HG03135 (cell line): ENCODE measurements at regions not wholly inside any gene's neighbourhood (a gene's known extent, or its start where the extent isn't known, plus 50 kb on each side); places are given as distances from the start of the nearest gene placed in this dataset.

Experiments
- ATAC-seq: cut with Tn5 transposase; IDR thresholded peaks from one replicate; pipeline ENCODE4 v1.9.1; 2021; ENCODE audit warnings: mild to moderate bottlenecking, moderate library complexity; ENCODE audit not compliant: unreplicated experiment

- no peak for ATAC-seq
Observed at GRCh38 chr18:34583895-34584294, 126.2 kb upstream of the DTNA start.

- no peak for ATAC-seq
Observed at GRCh38 chr18:34590503-34590902, 119.6 kb upstream of the DTNA start.

DNA sequence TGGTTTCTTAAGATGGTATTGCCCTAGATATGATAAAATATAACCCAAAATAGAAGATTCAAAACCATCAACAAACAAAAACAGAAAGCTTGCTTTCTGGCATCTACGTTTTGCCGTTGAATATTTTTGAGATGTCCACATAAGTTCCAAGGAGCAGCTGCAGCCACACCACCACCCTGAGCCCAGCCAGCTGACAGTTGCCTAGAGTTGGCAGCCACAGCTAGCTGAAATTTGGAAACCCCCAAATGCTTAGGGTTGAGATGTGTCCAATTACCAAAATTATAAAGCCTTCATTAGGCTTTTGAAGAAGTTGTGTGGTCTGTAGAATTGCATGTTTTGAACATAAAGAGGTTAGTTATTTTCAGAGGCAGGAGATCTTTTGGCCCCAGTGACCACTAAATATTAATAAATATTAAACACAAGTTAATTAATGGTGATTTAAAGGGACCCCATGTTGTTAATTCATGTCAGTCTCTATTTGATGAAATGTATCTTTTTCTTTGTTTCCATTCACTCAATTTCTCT, 118.1 kb upstream of the DTNA start:
- ATAC-seq: no peak

DNA sequence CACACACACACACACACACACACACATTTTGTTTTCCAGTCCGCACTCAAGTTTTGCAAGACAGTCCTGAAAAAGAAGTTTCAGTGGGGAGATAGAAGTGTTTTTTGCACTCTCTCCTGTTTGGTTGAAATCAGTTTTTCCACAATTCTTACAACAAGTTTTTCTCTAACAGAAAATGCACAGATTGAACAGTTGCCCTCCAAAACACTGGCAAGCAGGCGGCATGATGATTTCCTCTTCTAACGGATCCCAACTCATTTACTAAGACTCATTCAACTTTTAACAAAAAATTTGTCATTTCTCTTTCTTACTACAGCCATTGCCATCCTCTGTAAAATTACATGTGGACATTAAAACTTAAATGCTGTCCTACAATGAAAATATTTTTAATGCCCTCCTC, 117.6 kb upstream of the DTNA start:
- no peak for ATAC-seq

DNA sequence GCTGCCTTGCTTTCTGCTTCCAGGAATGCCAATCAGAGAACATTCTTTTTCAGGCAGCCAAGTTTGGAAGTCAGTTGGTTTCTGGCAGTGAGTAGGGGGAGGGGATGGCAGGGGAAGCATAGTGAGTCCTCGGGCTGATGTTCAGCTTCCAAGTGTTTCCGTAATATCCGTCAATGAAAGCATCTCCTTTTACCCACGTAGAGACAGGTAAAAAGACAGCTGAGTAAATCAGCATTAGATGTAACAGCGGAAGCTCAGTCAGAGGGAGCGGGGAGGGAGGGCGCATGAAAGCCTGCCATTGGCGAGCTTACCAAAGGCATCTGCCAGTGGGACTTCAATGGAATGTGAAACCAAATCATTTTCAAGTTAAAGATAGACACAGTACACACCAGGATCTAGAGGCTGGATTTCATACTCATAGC, 117.1 kb upstream of the DTNA start:
- no peak for ATAC-seq

DNA sequence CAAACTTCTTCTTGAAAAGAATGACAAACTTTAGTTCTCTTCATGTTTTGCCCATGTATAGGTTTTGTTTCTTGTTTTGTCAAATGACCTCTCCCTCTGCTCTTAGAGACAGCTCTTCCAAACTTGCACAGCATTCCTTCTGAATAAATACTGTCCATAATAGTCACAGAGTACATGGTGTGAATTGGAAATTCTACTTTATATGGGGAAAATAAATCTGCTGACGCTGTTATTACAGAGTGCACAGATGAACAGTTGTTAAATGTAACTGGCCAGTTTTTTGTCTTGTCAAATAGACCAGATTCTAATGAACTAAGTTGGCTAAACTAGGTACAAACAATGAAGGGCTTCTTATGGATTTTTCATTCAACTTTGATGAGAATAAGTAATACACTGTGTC, 115.8 kb upstream of the DTNA start:
- ATAC-seq: no peak

GRCh38 chr18:34595690-34596089, 114.4 kb upstream of the DTNA start:
- ATAC-seq: no peak

- ATAC-seq: no peak
Observed at GRCh38 chr18:34598120-34598635, 111.9 kb upstream of the DTNA start.

DNA sequence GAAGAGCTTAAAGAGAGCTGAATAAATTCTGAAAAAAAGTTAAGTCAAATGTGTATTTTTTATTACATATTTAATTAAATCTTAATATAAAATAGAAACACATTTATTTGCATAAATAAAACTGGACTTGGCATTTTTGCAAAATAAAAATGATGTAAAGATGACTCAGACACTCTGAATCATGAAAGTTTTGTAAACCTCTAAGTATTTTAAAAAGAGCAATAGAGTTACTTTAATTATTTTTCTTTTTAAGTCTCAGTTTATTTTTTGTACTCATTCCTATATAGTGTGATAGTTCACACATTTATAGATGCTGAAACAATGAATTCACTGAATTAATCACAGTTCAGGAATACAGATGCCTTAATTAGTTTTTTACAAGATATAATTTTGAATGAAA, 109.9 kb upstream of the DTNA start:
- no peak for ATAC-seq

- no peak for ATAC-seq
Observed at GRCh38 chr18:34600874-34601656, 109.0 kb upstream of the DTNA start.

DNA sequence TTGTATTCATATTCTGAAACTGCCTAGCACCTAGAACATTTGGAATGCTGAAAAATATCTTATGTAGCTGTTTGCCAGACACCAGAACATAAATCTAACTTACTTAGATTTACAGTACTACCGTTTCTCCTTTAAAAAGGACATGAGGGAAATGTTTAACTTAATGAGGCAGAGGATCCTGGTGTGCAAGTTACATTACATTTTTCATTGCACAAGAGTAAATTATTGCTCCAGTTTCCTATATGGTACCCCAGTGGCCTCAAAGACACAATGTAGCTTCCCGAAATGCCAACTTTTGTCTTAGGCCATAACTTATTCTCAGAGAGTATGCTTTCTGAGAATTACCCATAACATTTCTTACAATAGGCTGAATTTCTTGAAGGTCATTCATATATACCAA, 105.5 kb upstream of the DTNA start:
- no peak for ATAC-seq

DNA sequence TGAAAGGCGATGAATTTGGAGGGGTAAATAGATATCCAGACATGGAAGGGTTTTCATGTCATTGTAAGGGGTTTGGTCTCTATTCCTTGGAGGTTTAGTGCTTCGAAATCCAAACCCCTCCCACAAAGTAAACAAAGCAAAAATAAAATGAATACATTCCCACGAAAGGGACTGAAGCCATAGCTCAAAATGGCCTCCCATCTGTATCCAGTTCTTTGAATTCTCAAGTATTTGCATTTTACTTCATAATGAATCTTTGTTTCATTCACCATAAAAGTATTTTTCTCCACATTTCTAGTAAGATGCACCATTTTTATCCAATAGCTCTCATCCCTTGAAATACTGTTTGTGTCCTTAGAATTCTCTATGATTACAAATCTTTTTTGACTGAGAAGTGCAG, 103.2 kb upstream of the DTNA start:
- ATAC-seq: no peak

GRCh38 chr18:34608064-34608463, 102.0 kb upstream of the DTNA start:
- ATAC-seq: no peak

GRCh38 chr18:34609986-34610648, 100.0 kb upstream of the DTNA start:
- no peak for ATAC-seq

DNA sequence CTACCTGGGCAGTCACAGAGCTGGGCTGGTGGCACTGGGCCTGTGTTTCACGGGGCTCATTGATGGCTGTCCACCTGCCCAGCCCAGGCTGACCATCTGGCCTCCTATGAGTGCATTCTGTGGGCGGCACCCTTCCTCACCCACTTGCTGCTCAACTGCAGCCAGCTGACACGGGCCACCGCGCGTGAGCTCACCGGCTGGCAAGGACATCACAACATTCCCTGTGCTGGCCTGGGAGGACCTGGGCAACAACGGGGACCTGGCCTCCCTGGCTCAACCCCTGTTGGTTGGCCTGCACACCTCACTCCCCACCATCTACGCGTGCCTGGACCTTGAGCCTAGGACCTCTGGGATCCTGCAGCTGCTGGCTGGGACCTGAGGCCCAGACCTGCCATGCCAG, 98.2 kb upstream of the DTNA start:
- ATAC-seq: no peak

- no peak for ATAC-seq
Observed at GRCh38 chr18:34620258-34620861, 89.7 kb upstream of the DTNA start.

GRCh38 chr18:34623557-34623956, 86.5 kb upstream of the DTNA start:
- no peak for ATAC-seq

DNA sequence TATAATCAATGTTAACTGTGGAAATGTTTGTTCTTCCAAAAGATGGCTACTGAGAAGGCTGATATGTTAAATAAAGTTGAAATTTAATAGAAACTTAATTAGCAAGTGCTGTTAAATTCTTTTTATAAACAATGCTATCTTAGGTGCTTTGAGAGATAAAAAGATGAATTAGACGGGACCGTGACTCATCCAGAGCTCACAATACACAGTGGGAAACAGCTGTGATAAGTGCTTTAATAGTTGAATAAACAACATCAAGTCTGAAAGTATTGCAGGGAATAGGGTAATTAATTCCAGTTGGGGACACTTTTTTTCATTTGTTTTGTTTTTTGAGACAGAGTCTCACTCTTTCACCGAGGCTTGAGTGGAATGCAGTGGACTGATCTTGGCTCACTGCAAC, 85.5 kb upstream of the DTNA start:
- ATAC-seq: no peak

DNA sequence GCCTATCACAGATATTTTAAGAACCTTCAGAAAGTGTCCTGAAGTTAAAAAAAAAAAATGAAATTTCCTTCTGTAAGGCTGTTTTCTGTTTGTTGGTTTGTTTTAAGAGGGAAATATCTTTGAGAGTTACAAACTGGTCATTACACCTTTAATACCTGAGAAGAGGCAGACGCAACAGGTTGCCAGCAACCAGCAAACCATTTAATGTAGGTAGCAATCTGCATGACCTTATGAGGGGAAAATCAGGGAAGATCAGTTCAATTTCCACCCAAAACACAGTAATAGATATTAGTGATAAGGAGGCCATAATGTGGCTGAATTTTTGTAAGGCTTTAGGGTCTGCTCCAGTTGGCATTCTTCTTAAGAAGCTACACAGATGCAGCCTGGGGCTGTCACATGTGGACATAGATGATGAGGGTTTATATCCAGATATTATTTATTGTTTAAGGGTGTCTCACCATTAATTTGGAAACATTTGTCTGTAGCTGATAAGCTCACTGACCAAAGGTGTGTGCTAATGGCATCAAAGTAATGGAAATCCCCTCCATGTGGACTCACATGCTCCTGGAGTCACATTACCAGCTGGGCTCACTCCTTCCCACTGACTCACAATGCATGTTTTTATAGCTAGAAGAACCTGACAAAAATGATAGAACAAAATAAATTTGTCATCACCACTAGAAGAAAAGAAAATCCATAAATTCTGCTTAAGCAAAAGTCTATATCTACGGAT, 83.5 kb upstream of the DTNA start:
- ATAC-seq: no peak

DNA sequence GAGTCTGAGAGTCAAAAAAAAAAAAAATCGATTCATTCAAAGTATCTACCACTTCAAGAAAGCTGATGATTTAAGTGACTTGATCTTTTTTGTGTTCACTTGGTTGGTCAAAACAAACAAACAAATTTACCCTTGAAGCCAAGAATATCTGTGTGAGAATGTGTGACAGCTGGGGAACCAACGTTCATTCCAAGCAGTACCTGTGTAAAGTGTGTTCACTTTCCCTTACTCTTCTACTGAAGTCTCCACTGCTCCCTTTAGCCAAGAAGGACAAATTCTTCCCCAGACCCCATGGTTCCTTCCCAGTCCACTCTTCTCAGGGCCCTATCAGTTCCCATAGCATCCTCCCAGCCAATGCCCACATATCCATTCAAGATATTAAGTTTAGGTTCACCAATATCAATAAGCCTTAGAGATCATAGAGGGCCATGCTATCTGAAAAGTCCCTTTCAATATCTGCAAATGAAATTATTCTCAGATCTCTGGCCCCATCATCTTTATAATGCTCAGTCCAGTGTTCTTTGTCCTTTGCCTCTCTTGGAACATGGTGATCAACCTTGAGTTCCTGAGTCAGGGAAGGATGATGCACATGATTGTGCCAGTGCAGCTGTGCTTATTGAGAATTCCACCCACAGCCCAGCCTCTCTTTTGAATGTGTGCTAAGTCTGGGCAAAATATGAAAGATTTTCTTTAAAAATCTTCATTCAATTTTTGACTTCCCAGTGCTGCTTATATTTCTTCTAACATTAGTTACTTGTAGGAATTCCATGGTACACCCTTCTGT, 82.8 kb upstream of the DTNA start:
- no peak for ATAC-seq
